ENCODE measurements at regions not wholly inside any gene's neighbourhood (a gene's known extent, or its start where the extent isn't known, plus 50 kb on each side); places are given as distances from the start of the nearest gene placed in this dataset.
"Not testable (repeated sequence)": the region's sequence is repeated elsewhere in the genome, so short reads cannot be mapped to it uniquely, and the experiment has no call there.

DNA sequence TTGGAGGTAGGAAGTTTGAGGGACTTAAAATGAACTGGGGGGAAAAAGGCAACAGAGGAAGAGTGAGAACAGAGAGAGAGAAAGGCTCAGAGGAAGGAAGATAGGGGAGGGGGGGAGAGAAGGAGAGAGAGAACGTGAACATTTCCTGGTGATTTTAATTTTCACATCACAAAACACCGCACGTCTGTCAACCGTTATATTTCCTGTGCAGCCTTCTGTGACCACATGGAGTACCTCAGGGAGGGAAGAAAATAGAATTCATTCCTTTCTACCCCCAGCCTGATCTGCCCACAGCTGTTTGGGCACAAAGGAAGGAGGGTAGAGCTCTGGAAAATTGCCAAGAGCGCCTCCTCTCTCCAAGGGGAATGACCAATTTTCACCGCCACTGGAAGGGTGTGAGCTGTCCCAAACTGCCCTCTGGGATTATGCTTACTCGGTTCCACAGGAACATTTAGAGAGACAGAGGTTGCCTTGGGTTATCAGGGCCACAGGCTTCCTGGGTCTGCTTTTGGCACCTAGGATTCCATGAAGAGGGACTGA is 135.7 kb upstream of the MAMLD1 start:
- Histone ChIP-seq H3K4me3 (ENCODE audit: low read depth, low read length) (no peak overlapping the region), H3K36me3 (replicated peaks) (no peaks in the 10 kb centered on the region), H3K27ac (no peak overlapping the region), H3K27me3 (replicated peaks) (no peaks in the 10 kb centered on the region)
- in situ Hi-C loops (cut with HindIII; ENCODE audit: low pct_ligation_motif_present, low sequenced_read_pairs): no loop called here
- TF ChIP-seq, protein P1, sequence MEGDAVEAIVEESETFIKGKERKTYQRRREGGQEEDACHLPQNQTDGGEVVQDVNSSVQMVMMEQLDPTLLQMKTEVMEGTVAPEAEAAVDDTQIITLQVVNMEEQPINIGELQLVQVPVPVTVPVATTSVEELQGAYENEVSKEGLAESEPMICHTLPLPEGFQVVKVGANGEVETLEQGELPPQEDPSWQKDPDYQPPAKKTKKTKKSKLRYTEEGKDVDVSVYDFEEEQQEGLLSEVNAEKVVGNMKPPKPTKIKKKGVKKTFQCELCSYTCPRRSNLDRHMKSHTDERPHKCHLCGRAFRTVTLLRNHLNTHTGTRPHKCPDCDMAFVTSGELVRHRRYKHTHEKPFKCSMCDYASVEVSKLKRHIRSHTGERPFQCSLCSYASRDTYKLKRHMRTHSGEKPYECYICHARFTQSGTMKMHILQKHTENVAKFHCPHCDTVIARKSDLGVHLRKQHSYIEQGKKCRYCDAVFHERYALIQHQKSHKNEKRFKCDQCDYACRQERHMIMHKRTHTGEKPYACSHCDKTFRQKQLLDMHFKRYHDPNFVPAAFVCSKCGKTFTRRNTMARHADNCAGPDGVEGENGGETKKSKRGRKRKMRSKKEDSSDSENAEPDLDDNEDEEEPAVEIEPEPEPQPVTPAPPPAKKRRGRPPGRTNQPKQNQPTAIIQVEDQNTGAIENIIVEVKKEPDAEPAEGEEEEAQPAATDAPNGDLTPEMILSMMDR (IDR thresholded peaks at IDR 0.05; ENCODE audit: low read depth, low read length, missing control alignments): no peak
- DNase-seq: no peak

DNA sequence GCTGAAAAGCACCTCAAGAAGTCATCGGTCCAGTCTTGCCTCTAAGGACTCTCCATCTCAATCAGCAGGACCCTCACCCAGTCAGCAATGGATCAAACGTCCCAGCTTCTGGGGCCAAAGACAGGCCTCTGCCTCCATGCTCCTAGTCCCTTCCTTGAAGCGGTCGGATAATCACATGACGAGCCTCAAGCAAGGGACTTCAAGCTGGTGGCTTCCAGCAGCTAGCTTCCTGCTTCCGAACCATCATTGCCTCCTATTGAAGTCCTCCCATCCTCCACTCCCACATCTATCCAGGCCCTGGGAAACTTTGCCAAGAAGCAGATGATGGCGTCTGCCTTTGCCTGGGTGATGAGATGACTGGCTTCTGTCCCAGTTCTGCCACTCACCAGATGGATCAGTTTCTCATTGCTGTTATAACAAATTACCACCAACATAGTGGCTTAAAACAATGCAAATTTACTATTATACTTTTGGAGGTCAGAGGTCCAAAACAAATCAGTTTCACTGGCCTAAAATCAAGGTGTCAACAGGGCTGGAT is 135.2 kb upstream of the MAMLD1 start:
- Histone ChIP-seq H3K4me3 (ENCODE audit: low read depth, low read length) (no peak overlapping the region), H3K27ac (no peak overlapping the region), H3K36me3 (replicated peaks) (no peaks in the 10 kb centered on the region), H3K27me3 (replicated peaks) (no peaks in the 10 kb centered on the region)
- in situ Hi-C loops (cut with HindIII; ENCODE audit: low pct_ligation_motif_present, low sequenced_read_pairs): no loop called here
- no peak for DNase-seq
- TF ChIP-seq, protein P1 (IDR thresholded peaks at IDR 0.05; ENCODE audit: low read depth, low read length, missing control alignments): no peak

DNA sequence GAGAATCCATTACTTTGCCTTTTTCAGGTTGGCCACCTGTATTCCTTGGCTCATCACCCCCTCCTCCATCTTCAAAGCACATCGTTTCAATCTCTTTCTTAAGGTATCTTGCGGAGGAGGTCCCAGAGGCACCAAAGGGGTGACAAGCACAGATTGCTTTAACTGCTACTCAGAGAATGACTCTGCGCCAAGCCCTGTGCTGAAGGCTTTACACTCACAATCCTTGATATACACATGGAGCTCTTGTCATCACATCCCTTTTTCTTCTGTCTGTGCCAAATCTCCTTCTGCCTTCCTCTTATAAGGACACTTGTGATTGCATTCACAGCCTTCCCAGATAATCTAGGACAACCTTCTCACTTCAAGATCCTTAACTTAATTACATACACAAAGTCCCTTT is 134.7 kb upstream of the MAMLD1 start:
- no peak overlapping the region for H3K4me3 ChIP-seq (ENCODE audit: low read depth, low read length)
- TF ChIP-seq, protein P1 (IDR thresholded peaks at IDR 0.05; ENCODE audit: low read depth, low read length, missing control alignments): no peak
- in situ Hi-C loops (cut with HindIII; ENCODE audit: low pct_ligation_motif_present, low sequenced_read_pairs): no loop called here
- no peak for DNase-seq
- no peaks in the 10 kb centered on the region for H3K27me3 ChIP-seq (replicated peaks)
- H3K36me3 ChIP-seq (replicated peaks): no peaks in the 10 kb centered on the region
- no peak overlapping the region for H3K27ac ChIP-seq

DNA sequence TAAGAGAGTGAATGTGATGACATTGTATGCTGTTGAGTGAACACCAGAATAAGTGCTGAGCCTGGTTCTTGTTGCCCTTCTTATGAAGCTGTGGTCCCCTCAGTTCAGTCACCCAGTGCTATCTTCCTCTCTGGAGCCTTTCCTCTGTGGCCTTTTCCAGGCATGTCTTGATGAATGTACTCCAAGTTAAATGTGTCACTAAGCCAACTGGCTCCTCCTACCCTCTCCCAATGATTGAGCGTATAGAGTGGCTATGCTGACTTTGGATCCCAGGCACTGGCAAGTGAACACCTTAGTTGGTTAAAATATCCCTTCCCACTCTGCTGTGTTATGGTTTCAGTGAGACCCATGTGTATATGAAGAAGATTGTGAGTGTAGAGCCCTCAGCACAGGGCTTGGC is 134.1 kb upstream of the MAMLD1 start:
- no peaks in the 10 kb centered on the region for H3K36me3 ChIP-seq (replicated peaks)
- H3K27me3 ChIP-seq (replicated peaks): no peaks in the 10 kb centered on the region
- in situ Hi-C loops (cut with HindIII; ENCODE audit: low pct_ligation_motif_present, low sequenced_read_pairs): no loop called here
- TF ChIP-seq, protein P1 (IDR thresholded peaks at IDR 0.05; ENCODE audit: low read depth, low read length, missing control alignments): no peak
- no peak overlapping the region for H3K4me3 ChIP-seq (ENCODE audit: low read depth, low read length)
- no peak overlapping the region for H3K27ac ChIP-seq
- no peak for DNase-seq

DNA sequence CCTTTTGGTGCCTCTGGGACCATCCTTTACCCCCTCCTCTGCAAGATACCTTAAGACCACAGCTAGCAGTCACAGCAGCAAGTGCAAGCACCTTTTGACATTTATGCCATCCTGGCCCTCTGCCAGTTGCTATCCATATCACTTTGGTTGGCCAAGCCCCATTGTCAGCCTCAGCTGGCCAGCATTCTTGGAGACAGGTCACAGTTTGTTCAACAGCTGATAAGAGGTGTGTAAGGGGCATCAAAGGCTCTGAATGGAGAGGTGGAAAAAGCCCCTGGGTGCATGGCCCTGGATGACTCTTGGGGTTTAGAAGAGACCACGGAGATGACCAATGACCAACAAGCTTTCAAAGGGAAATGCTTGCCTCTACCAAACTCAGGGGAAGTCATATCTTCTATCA is 133.6 kb upstream of the MAMLD1 start:
- Histone ChIP-seq H3K27ac (no peak overlapping the region), H3K27me3 (replicated peaks) (no peaks in the 10 kb centered on the region), H3K36me3 (replicated peaks) (no peaks in the 10 kb centered on the region), H3K4me3 (ENCODE audit: low read depth, low read length) (no peak overlapping the region)
- DNase-seq: no peak
- in situ Hi-C loops (cut with HindIII; ENCODE audit: low pct_ligation_motif_present, low sequenced_read_pairs): no loop called here
- TF ChIP-seq, protein P1 (IDR thresholded peaks at IDR 0.05; ENCODE audit: low read depth, low read length, missing control alignments): no peak

DNA sequence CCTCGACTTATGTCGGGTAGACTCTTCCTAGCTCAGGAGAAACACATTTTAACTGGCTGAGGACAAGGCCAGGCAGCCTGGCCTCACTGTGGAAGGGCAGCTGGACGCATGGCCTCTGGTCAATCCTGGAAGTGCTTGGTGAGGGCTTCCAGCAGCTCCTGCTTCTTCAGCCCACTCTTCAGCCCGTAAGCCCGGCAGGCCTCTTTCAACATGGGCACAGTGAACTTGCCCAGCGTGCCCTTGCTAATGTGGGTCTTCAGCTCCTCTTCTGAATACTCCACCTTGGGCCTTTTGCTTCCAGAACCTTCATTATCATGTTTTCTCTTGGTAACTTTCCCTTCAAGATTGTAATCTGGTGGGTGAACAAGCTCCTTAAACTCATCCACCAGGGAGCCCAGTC is 132.2 kb upstream of the MAMLD1 start:
- H3K27ac ChIP-seq; H3K36me3 ChIP-seq (replicated peaks); H3K27me3 ChIP-seq (replicated peaks); DNase-seq; in situ Hi-C loops (cut with HindIII; ENCODE audit: low pct_ligation_motif_present, low sequenced_read_pairs); H3K4me3 ChIP-seq (ENCODE audit: low read depth, low read length): not testable (repeated sequence)

DNA sequence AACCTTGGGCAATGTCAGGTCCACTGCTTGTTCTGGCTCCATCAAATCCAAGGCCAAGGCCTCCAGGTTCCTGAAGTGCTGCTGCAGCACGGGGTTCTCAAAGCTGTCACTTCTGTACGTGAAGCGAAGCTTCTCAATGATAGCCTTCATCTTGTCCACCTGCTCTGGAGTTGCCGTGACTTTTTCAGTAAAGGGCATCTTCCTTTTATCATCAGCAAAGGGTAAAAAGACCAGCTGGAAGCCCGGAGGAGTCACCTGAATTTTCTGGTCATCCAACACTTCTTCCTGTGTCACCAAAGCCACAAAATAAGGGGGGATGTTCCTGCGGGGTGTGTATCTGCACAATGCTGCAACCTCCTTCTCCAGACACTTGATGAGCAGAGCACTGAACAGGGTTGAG is 131.7 kb upstream of the MAMLD1 start:
- DNase-seq; in situ Hi-C loops (cut with HindIII; ENCODE audit: low pct_ligation_motif_present, low sequenced_read_pairs); H3K4me3 ChIP-seq (ENCODE audit: low read depth, low read length); H3K27me3 ChIP-seq (replicated peaks); H3K36me3 ChIP-seq (replicated peaks); H3K27ac ChIP-seq: not testable (repeated sequence)

DNA sequence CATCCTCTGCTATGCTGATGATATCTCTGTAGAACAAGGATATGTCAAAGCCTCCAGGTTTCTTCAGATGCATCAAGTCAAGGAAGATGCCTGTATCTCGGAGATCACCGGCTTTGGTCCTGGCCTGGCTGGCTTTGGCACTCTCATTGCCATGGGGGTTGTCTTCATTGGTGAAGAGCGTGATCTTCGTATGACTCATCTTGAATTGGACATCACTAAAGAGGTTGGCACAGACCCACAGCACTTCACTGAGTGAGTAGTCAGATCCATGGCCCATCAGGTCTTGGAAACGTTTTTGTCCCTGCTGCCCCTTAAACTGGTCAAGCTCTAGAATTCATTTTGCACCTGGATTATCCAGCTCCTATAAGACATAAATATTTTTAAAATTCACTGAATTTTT is 130.9 kb upstream of the MAMLD1 start:
- H3K4me3 ChIP-seq (ENCODE audit: low read depth, low read length); DNase-seq; in situ Hi-C loops (cut with HindIII; ENCODE audit: low pct_ligation_motif_present, low sequenced_read_pairs): not testable (repeated sequence)

More for the DNA sequence above, 130.9 kb upstream of the MAMLD1 start:
- not testable (repeated sequence) for H3K36me3 ChIP-seq (replicated peaks); H3K27me3 ChIP-seq (replicated peaks); H3K27ac ChIP-seq

All from brain microvascular endothelial cell (primary cell).